BE2C (cell line): ENCODE measurements at regions not wholly inside any gene's neighbourhood (a gene's known extent, or its start where the extent isn't known, plus 50 kb on each side); places are given as distances from the start of the nearest gene placed in this dataset.

Experiments
- DNase-seq: peaks from one replicate; pipeline ENCODE4 v3.0.0-alpha.2; 2020
- H3K27me3 ChIP-seq: fragments of 250-450 bp; sonication (Bioruptor Pico); 2 replicates; pipeline ENCODE4 v1.5.1; 2020; ENCODE audit warnings: mild to moderate bottlenecking
- H3K36me3 ChIP-seq: fragments of 250-450 bp; sonication (Bioruptor Pico); 2 replicates; pipeline ENCODE4 v1.5.1; 2020; ENCODE audit warnings: mild to moderate bottlenecking
- H3K4me1 ChIP-seq: fragments of 250-450 bp; sonication (Bioruptor Pico); 2 replicates; pipeline ENCODE4 v1.5.1; 2020
- H3K4me3 ChIP-seq: 2 replicates; pipeline ENCODE4 v1.5.1; 2011; ENCODE audit warnings: low read depth, low read length
- H3K9me3 ChIP-seq: fragments of 250-450 bp; sonication (Bioruptor Pico); 2 replicates; pipeline ENCODE4 v1.5.1; 2020
- TF ChIP-seq, protein P1 (sequence below): IDR thresholded peaks from 2 replicates; pipeline ENCODE4 v1.5.1; 2012; ENCODE audit warnings: mild to moderate bottlenecking, low read depth, low read length

DNA sequence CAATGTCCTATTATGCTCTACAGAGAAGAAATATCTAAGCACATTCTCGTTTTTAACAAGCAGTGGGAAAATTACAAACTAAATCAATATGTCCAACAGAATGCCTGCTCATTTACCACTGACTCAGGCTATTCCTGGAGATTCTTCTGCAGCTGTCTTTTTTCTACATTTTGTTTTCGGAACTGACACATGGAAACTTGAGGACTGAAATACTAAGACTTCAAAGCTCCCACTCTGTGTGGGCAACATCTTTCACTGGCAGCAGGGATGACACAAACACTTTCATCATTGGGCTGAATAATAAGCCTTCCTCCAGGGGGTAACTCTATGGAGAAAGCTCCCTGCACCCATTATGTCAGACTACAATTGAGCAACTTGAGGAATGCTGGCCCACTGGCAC is 175.5 kb upstream of the NCAM2 start:
- no peak for DNase-seq
- no peak overlapping the region for H3K4me3 ChIP-seq
- TF ChIP-seq, protein P1, sequence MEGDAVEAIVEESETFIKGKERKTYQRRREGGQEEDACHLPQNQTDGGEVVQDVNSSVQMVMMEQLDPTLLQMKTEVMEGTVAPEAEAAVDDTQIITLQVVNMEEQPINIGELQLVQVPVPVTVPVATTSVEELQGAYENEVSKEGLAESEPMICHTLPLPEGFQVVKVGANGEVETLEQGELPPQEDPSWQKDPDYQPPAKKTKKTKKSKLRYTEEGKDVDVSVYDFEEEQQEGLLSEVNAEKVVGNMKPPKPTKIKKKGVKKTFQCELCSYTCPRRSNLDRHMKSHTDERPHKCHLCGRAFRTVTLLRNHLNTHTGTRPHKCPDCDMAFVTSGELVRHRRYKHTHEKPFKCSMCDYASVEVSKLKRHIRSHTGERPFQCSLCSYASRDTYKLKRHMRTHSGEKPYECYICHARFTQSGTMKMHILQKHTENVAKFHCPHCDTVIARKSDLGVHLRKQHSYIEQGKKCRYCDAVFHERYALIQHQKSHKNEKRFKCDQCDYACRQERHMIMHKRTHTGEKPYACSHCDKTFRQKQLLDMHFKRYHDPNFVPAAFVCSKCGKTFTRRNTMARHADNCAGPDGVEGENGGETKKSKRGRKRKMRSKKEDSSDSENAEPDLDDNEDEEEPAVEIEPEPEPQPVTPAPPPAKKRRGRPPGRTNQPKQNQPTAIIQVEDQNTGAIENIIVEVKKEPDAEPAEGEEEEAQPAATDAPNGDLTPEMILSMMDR: no peak
- H3K9me3 ChIP-seq: no peaks in the 10 kb centered on the region
- H3K4me1 ChIP-seq: no peaks in the 10 kb centered on the region
- no peaks in the 10 kb centered on the region for H3K36me3 ChIP-seq
- H3K27me3 ChIP-seq: no peaks in the 10 kb centered on the region

DNA sequence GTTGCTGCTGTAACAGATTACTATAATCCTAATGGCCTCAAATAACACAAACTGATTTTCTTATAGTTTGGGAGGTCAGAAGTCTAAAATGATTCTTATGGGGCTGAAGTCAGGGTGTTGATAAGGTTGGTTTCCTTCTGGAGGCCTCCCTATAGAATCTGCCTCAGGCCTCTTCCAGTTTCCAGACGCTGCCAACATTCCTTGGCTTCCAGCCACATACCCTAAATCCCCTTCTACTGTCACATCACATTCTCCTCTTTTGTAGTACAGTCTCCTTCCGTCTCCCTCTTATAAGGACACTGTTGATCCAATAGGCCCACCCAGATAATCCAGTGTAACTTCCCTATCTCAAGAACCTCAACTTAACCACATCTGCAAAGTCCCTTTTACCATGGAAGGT is 145.3 kb upstream of the NCAM2 start:
- H3K9me3 ChIP-seq: no peaks in the 10 kb centered on the region
- H3K4me3 ChIP-seq: no peak overlapping the region
- no peaks in the 10 kb centered on the region for H3K27me3 ChIP-seq
- H3K36me3 ChIP-seq: no peaks in the 10 kb centered on the region
- DNase-seq: no peak
- TF ChIP-seq, protein P1: no peak
- no peaks in the 10 kb centered on the region; the same call in 1 of the 2 replicates for H3K4me1 ChIP-seq

- H3K9me3 ChIP-seq: no peaks in the 10 kb centered on the region
Measured at GRCh38 chr21:20856926-20857325, 141.3 kb upstream of the NCAM2 start.

GRCh38 chr21:20874202-20874601 is 124.0 kb upstream of the NCAM2 start:
- TF ChIP-seq, protein P1: no peak
- Histone ChIP-seq H3K9me3 (no peaks in the 10 kb centered on the region), H3K4me3 (no peak overlapping the region), H3K4me1 (peaks cover 3% of the 10 kb centered on the region; the same call in 1 of the 2 replicates), H3K27me3 (no peaks in the 10 kb centered on the region), H3K36me3 (no peaks in the 10 kb centered on the region)
- DNase-seq: no peak

More at GRCh38 chr21:20856926-20857325, 141.3 kb upstream of the NCAM2 start:
- DNase-seq: no peak
- Histone ChIP-seq H3K4me1 (no peaks in the 10 kb centered on the region; the same call in 1 of the 2 replicates), H3K4me3 (no peak overlapping the region), H3K27me3 (no peaks in the 10 kb centered on the region), H3K36me3 (no peaks in the 10 kb centered on the region)
- TF ChIP-seq, protein P1: no peak

DNA sequence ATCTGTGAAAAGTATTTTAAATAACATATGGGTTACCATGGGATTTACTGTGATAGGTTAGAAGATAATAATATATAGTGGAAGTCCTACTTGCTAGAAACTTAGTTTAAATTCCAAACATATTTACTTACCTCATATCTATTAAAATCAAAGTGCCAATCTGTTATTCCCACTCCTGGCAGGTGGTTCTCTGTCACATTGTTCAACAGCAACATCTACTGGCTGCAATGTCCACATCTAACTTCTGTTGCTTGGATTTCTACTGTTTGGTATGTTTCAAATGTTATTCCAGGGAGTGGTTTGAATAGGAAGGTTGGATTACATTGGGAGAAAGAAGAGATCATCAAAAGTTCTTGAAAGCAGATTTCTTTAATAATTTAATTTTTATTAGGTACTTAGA is 122.5 kb upstream of the NCAM2 start:
- no peaks in the 10 kb centered on the region for H3K27me3 ChIP-seq
- H3K36me3 ChIP-seq: no peaks in the 10 kb centered on the region
- H3K4me1 ChIP-seq: peaks cover 3% of the 10 kb centered on the region; the same call in 1 of the 2 replicates
- TF ChIP-seq, protein P1: peak; percentile 57
- no peaks in the 10 kb centered on the region for H3K9me3 ChIP-seq
- no peak overlapping the region for H3K4me3 ChIP-seq
- no peak for DNase-seq

DNA sequence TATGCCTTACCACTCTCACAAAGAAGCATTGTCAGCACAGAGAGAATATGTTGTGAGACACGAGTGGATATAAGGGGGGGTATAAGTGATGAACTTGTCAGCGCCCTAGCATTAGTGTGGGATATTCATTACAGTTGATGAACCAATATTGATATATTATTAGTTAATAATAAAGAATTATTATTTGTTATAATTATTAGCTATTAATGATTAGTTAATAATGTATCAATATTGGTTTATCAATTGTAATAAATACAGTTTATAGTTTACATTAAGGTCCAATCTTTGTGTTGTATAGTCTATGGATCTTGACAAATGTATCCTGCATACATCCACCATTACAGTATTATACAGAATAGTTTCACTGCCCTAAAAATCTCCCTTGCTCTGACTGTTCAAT is 120.2 kb upstream of the NCAM2 start:
- Histone ChIP-seq H3K36me3 (no peaks in the 10 kb centered on the region), H3K4me3 (no peak overlapping the region), H3K9me3 (no peaks in the 10 kb centered on the region), H3K4me1 (peaks cover 3% of the 10 kb centered on the region; the same call in 1 of the 2 replicates), H3K27me3 (no peaks in the 10 kb centered on the region)
- TF ChIP-seq, protein P1: no peak
- DNase-seq: no peak
